Activated B cell treated with CpG ODN at 0.5 μM for 24 hours (primary cell): ENCODE measurements at regions not wholly inside any gene's neighbourhood (a gene's known extent, or its start where the extent isn't known, plus 50 kb on each side); places are given as distances from the start of the nearest gene placed in this dataset.

Experiments
- ATAC-seq: fragments of 200-7000 bp; cut with Tn5 transposase; one replicate; pipeline ENCODE4 v1.10.0; 2021; ENCODE audit warnings: low read depth, mild to moderate bottlenecking, moderate library complexity
- CTCF ChIA-PET: fragments of 350-600 bp; sonication (Branson Sonifier 250); formaldehyde crosslinking; loops from one replicate; lab custom pipeline; 2021; ENCODE audit warnings: antibody characterized with exemption; lab: Charles Lee
- POLR2A ChIA-PET: fragments of 350-600 bp; sonication (Branson Sonifier 250); formaldehyde crosslinking; loops from one replicate; lab custom pipeline; 2021; ENCODE audit warnings: antibody characterized with exemption; lab: Charles Lee
- DNase-seq: peaks from one replicate; pipeline ENCODE4 v3.0.0; 2022
- H3K27ac Mint-ChIP-seq: one replicate; pipeline ENCODE4 v1.8.0; 2020; ENCODE audit warnings: mixed read lengths
- H3K27me3 Mint-ChIP-seq: one replicate; pipeline ENCODE4 v1.8.0; 2021; ENCODE audit warnings: mixed read lengths
- H3K36me3 Mint-ChIP-seq: one replicate; pipeline ENCODE4 v1.8.0; 2021; ENCODE audit warnings: low read depth, mixed read lengths
- H3K4me1 Mint-ChIP-seq: one replicate; pipeline ENCODE4 v1.8.0; 2021; ENCODE audit warnings: mixed read lengths
- H3K4me3 Mint-ChIP-seq: one replicate; pipeline ENCODE4 v1.8.0; 2020; ENCODE audit warnings: mild to moderate bottlenecking, mixed read lengths
- H3K9me3 Mint-ChIP-seq: one replicate; pipeline ENCODE4 v1.8.0; 2020; ENCODE audit warnings: mixed read lengths
- intact Hi-C: fragments of 100-400 bp; cut with micrococcal nuclease; formaldehyde crosslinking; loops from one replicate; pipeline ENCODE4 v1.15.1; 2024
- TF ChIP-seq, protein P1 (sequence below): fragments of 200-600 bp; IDR thresholded peaks from one replicate; pipeline ENCODE4 v1.8.0; 2022; ENCODE audit warnings: antibody characterized with exemption, mild to moderate bottlenecking

DNA sequence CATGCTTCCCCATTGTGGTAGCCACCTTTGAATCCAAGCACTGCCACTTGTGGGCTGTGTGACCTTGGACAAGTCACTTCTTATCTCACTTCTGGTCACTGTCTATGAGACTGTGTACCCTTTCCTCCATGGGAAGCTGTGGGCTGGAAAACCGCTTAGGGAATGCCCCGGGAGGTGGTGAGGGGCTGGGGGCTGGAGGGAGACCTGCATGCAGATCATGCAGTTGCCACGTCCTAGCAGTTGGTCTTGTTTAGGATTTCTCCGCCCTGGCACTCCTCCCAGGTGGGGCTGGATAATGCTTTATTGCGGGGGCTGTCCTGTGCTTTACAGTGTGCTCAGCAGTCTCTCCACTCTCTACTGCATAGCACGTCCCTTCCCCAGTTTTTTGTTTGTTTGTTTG lies 62.9 kb upstream of the OPN4 start:
- no peak overlapping the region for H3K4me3 Mint-ChIP-seq
- no peaks in the 10 kb centered on the region for H3K9me3 Mint-ChIP-seq
- ATAC-seq = no peak
- no peaks in the 10 kb centered on the region for H3K4me1 Mint-ChIP-seq
- no peaks in the 10 kb centered on the region for H3K36me3 Mint-ChIP-seq
- no peak overlapping the region for H3K27ac Mint-ChIP-seq
- DNase-seq = no peak
- TF ChIP-seq, protein P1, sequence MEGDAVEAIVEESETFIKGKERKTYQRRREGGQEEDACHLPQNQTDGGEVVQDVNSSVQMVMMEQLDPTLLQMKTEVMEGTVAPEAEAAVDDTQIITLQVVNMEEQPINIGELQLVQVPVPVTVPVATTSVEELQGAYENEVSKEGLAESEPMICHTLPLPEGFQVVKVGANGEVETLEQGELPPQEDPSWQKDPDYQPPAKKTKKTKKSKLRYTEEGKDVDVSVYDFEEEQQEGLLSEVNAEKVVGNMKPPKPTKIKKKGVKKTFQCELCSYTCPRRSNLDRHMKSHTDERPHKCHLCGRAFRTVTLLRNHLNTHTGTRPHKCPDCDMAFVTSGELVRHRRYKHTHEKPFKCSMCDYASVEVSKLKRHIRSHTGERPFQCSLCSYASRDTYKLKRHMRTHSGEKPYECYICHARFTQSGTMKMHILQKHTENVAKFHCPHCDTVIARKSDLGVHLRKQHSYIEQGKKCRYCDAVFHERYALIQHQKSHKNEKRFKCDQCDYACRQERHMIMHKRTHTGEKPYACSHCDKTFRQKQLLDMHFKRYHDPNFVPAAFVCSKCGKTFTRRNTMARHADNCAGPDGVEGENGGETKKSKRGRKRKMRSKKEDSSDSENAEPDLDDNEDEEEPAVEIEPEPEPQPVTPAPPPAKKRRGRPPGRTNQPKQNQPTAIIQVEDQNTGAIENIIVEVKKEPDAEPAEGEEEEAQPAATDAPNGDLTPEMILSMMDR = no peak
- H3K27me3 Mint-ChIP-seq = peaks cover 4% of the 10 kb centered on the region
- intact Hi-C loops = no loop called here
- ChIA-PET CTCF (no interaction called here), POLR2A (no interaction called here)

DNA sequence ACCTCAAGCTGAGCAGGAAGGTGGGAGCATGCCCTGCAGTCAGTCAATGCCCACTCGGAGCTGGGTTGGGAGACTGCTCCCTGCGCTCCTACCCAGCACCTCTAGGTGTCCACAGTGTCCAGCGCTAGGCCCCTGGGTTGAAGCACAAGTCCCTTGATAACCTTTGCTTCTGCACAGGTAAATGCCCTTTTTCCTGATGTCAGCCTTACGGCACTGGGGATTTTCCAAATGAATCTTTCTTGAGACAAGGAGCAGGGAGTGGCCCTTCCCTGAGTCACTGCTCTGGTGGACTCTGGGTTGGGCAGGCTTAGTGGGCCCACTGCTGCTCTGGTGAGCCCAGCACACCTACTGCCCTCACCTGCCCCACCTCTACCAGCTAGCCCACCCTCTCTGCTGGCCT lies 61.9 kb upstream of the OPN4 start:
- TF ChIP-seq, protein P1 = no peak
- Mint-ChIP-seq H3K27me3 (peaks cover 2% of the 10 kb centered on the region), H3K4me1 (no peaks in the 10 kb centered on the region), H3K9me3 (no peaks in the 10 kb centered on the region), H3K36me3 (no peaks in the 10 kb centered on the region), H3K27ac (no peak overlapping the region), H3K4me3 (no peak overlapping the region)
- POLR2A ChIA-PET = no interaction called here
- intact Hi-C loops = no loop called here
- CTCF ChIA-PET = no interaction called here
- DNase-seq (no peak), ATAC-seq (no peak)

DNA sequence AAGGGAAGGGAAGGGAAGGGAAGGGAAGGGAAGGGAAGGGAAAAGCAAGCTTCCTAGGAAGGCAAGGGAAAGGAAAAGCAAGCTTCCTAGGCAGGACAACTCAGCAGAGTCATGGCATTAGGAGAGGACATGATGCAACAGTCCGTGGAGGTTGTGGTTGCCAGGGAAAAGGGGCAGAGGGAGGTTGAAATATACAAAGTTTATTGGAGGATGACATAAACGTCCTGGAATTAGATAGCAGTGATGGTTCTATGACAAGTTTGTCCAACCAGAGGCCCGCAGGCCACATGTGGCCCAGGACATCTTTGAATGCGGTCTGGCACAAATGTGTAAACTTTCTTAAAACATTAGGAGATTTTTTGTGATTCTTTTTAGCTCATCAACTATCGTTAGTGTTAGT lies 59.8 kb upstream of the OPN4 start:
- Mint-ChIP-seq H3K27me3 (peaks cover 2% of the 10 kb centered on the region), H3K4me3 (no peak overlapping the region), H3K9me3 (no peaks in the 10 kb centered on the region), H3K27ac (no peak overlapping the region), H3K36me3 (no peaks in the 10 kb centered on the region), H3K4me1 (no peaks in the 10 kb centered on the region)
- ChIA-PET CTCF (interaction anchor here (0.9 kb wide), 1 partner anchor 9 kb away, joined by 3 read pairs; no protein-coding TSS in a partner anchor), POLR2A (no interaction called here)
- intact Hi-C loops = no loop called here
- TF ChIP-seq, protein P1 = no peak
- ATAC-seq (no peak), DNase-seq (no peak)

DNA sequence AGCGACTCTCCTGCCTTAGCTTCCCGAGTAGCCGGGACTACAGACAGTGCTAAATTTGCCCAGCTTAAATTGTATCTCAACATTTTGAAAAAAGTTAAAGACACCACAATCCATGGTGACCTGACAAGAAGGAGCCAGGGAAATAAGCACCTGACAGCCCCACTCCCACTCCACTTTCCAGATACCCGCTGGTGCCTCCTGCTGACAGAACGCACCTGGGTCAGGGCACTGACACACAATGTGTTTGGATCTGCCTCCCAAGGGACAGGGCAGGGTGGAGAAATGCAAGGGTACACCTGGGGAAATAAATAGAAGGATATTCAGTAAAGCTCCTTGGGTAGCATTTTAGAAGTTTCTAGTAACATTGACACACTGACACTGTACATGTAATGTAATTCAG lies 58.9 kb upstream of the OPN4 start:
- POLR2A ChIA-PET = no interaction called here
- H3K36me3 Mint-ChIP-seq = no peaks in the 10 kb centered on the region
- H3K4me1 Mint-ChIP-seq = no peaks in the 10 kb centered on the region
- no peak for DNase-seq
- H3K9me3 Mint-ChIP-seq = no peaks in the 10 kb centered on the region
- intact Hi-C loops = no loop called here
- TF ChIP-seq, protein P1 = no peak
- H3K27ac Mint-ChIP-seq = no peak overlapping the region
- peaks cover 2% of the 10 kb centered on the region for H3K27me3 Mint-ChIP-seq
- no peak for ATAC-seq
- CTCF ChIA-PET = interaction anchor here (0.6 kb wide), 1 partner anchor 10 kb away, joined by 3 read pairs; no protein-coding TSS in a partner anchor
- no peak overlapping the region for H3K4me3 Mint-ChIP-seq

DNA sequence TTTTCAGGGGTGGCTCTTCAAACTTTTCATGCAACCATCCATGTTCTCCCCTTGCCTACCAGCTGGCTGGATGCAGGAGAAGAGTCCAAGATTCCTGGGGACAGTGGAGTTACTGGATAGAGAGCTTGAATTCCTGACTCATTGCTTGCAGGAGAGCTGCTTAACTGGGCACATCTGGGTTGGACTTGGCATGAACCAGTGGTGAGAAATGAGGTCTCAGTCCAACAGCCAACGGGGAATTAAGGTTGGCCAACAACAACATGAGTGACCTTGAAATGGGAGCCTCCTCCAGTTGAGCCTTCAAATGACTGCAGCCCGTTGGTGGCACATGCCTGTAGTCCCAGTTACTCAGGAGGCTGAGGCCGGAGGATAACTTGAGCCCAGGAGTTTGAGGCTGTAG lies 58.1 kb upstream of the OPN4 start:
- Mint-ChIP-seq H3K36me3 (no peaks in the 10 kb centered on the region), H3K9me3 (no peaks in the 10 kb centered on the region), H3K27ac (no peak overlapping the region), H3K27me3 (no peaks in the 10 kb centered on the region), H3K4me3 (no peak overlapping the region), H3K4me1 (no peaks in the 10 kb centered on the region)
- POLR2A ChIA-PET = no interaction called here
- ATAC-seq (no peak), DNase-seq (no peak)
- intact Hi-C loops = no loop called here
- TF ChIP-seq, protein P1 = no peak
- CTCF ChIA-PET = interaction anchor here (0.6 kb wide), 1 partner anchor 11 kb away, joined by 3 read pairs; no protein-coding TSS in a partner anchor
